CD4-positive, alpha-beta T cell treated with Interleukin-4 for 1 hour (primary cell): ENCODE measurements at regions not wholly inside any gene's neighbourhood (a gene's known extent, or its start where the extent isn't known, plus 50 kb on each side); places are given as distances from the start of the nearest gene placed in this dataset.

ENCODE experiments used
- DNase-seq, 2 donors: peaks; one replicate each; pipeline ENCODE4 v3.0.0-alpha.2; 2020 to 2022

- DNase-seq: no peak
These were observed 333.7 kb upstream of the PROK2 start for GRCh38 chr3:72118628-72119027.

- DNase-seq: no peak
These were observed 331.3 kb upstream of the PROK2 start for GRCh38 chr3:72116226-72116625.

- DNase-seq: no peak
These were observed 330.4 kb upstream of the PROK2 start for GRCh38 chr3:72115307-72115706.

- no peak for DNase-seq
These were observed 329.8 kb upstream of the PROK2 start for GRCh38 chr3:72114773-72115172.

- DNase-seq: no peak
These were observed 329.0 kb upstream of the PROK2 start for GRCh38 chr3:72113964-72114363.

GRCh38 chr3:72113564-72113963 lies 328.6 kb upstream of the PROK2 start:
- no peak for DNase-seq

- DNase-seq: no peak
These were observed 327.5 kb upstream of the PROK2 start for GRCh38 chr3:72112435-72112834.

- DNase-seq: no peak
These were observed 326.6 kb upstream of the PROK2 start for GRCh38 chr3:72111265-72112205.

GRCh38 chr3:72109327-72110259 lies 324.6 kb upstream of the PROK2 start:
- no peak for DNase-seq

GRCh38 chr3:72105306-72105705 lies 320.4 kb upstream of the PROK2 start:
- DNase-seq: no peak

- peak; percentile 46 to 82 for DNase-seq
These were observed 317.2 kb upstream of the PROK2 start for GRCh38 chr3:72102112-72102616.

GRCh38 chr3:72101494-72101893 lies 316.5 kb upstream of the PROK2 start:
- DNase-seq: no peak

GRCh38 chr3:72100601-72101187 lies 315.7 kb upstream of the PROK2 start:
- DNase-seq: peak; percentile 85 to 97

- DNase-seq: no peak
These were observed 315.1 kb upstream of the PROK2 start for GRCh38 chr3:72100080-72100511.

- no peak for DNase-seq
These were observed 314.6 kb upstream of the PROK2 start for GRCh38 chr3:72099326-72100079.

GRCh38 chr3:72097053-72097452 lies 312.1 kb upstream of the PROK2 start:
- no peak for DNase-seq

GRCh38 chr3:72095521-72095920 lies 310.6 kb upstream of the PROK2 start:
- DNase-seq: no peak

GRCh38 chr3:72093992-72094334 lies 309.0 kb upstream of the PROK2 start:
- no peak for DNase-seq

GRCh38 chr3:72093270-72093991 lies 308.5 kb upstream of the PROK2 start:
- DNase-seq: no peak

GRCh38 chr3:72092778-72093177 lies 307.8 kb upstream of the PROK2 start:
- DNase-seq: no peak

GRCh38 chr3:72088486-72089025 lies 303.6 kb upstream of the PROK2 start:
- no peak for DNase-seq
